ENCODE measurements at regions not wholly inside any gene's neighbourhood (a gene's known extent, or its start where the extent isn't known, plus 50 kb on each side); places are given as distances from the start of the nearest gene placed in this dataset.
"Not testable (repeated sequence)": the region's sequence is repeated elsewhere in the genome, so short reads cannot be mapped to it uniquely, and the experiment has no call there.

- no peak for DNase-seq (ENCODE audit: low spot score)
Observed at GRCh38 chr11:45000918-45001317, 50.2 kb upstream of the TP53I11 start.

GRCh38 chr11:45001466-45002165 lies 50.9 kb upstream of the TP53I11 start:
- no peak for DNase-seq (ENCODE audit: low spot score)

- DNase-seq (ENCODE audit: low spot score) = no peak
Observed at GRCh38 chr11:45005106-45005505, 54.4 kb upstream of the TP53I11 start.

- no peak for DNase-seq (ENCODE audit: low spot score)
Observed at GRCh38 chr11:45007011-45007410, 56.3 kb upstream of the TP53I11 start.

- DNase-seq (ENCODE audit: low spot score) = not testable (repeated sequence)
Observed at GRCh38 chr11:45015983-45016382, 65.3 kb upstream of the TP53I11 start.

GRCh38 chr11:45016446-45016845 lies 65.8 kb upstream of the TP53I11 start:
- not testable (repeated sequence) for DNase-seq (ENCODE audit: low spot score)

GRCh38 chr11:45017329-45017728 lies 66.6 kb upstream of the TP53I11 start:
- no peak for DNase-seq (ENCODE audit: low spot score)

- DNase-seq (ENCODE audit: low spot score) = peak; percentile 33
Observed at GRCh38 chr11:45021001-45021400, 70.3 kb upstream of the TP53I11 start.

- DNase-seq (ENCODE audit: low spot score) = peak; percentile 42
Observed at GRCh38 chr11:45021692-45022141, 71.0 kb upstream of the TP53I11 start.

- no peak for DNase-seq (ENCODE audit: low spot score)
Observed at GRCh38 chr11:45022294-45023064, 71.8 kb upstream of the TP53I11 start.

GRCh38 chr11:45023065-45023365 lies 72.3 kb upstream of the TP53I11 start:
- DNase-seq (ENCODE audit: low spot score) = no peak

GRCh38 chr11:45024316-45024715 lies 73.6 kb upstream of the TP53I11 start:
- no peak for DNase-seq (ENCODE audit: low spot score)

GRCh38 chr11:45024846-45025588 lies 74.3 kb upstream of the TP53I11 start:
- DNase-seq (ENCODE audit: low spot score) = no peak

- peak; percentile 81 for DNase-seq (ENCODE audit: low spot score)
Observed at GRCh38 chr11:45025716-45026492, 75.2 kb upstream of the TP53I11 start.

GRCh38 chr11:45026835-45027234 lies 76.2 kb upstream of the TP53I11 start:
- no peak for DNase-seq (ENCODE audit: low spot score)

- no peak for DNase-seq (ENCODE audit: low spot score)
Observed at GRCh38 chr11:45027312-45027711, 76.6 kb upstream of the TP53I11 start.

- no peak for DNase-seq (ENCODE audit: low spot score)
Observed at GRCh38 chr11:45028911-45029682, 78.4 kb upstream of the TP53I11 start.

- no peak for DNase-seq (ENCODE audit: low spot score)
Observed at GRCh38 chr11:45030778-45031177, 80.1 kb upstream of the TP53I11 start.

- DNase-seq (ENCODE audit: low spot score) = no peak
Observed at GRCh38 chr11:45031912-45032519, 81.3 kb upstream of the TP53I11 start.

GRCh38 chr11:45035413-45035812 lies 84.7 kb upstream of the TP53I11 start:
- DNase-seq (ENCODE audit: low spot score) = no peak

- no peak for DNase-seq (ENCODE audit: low spot score)
Observed at GRCh38 chr11:45036010-45036409, 85.3 kb upstream of the TP53I11 start.
